ENCODE measurements at regions not wholly inside any gene's neighbourhood (a gene's known extent, or its start where the extent isn't known, plus 50 kb on each side); places are given as distances from the start of the nearest gene placed in this dataset.

GRCh38 chr4:63464393-63464792 lies 944.9 kb downstream of the TECRL start:
- no TSS peak for BruUV-seq (replicated peaks)
- CTCF ChIA-PET, result no interaction called here
- SMC1A ChIA-PET (ENCODE audit: uncharacterized antibody, unreplicated experiment), result interaction anchor here (0.7 to 3.6 kb wide), 3 partner anchors 15 to 20 kb away, joined by 3 to 18 read pairs (median 4); no protein-coding TSS in a partner anchor
- no peaks in the 10 kb centered on the region for H4K20me1 ChIP-seq (ENCODE audit: control insufficient read depth, insufficient read depth)
- peak; percentile 51 for ATAC-seq
- POLR2A ChIA-PET, result no interaction called here
- 50% methylated on average over 4 of the region's 4 CpGs for WGBS (ENCODE audit: insufficient coverage, insufficient replicate concordance, low lambda C conversion rate, missing lambda C conversion rate)
- H3K9ac ChIP-seq (ENCODE audit: control insufficient read depth, insufficient read depth, low read length), result no peak overlapping the region
- no peak for DNase-seq (ENCODE audit: low read depth, low spot score)
- H3K36me3 ChIP-seq (ENCODE audit: control insufficient read depth in 2 of 2, insufficient read depth in 2 of 2, low read length in 1 of 2), result no peaks in the 10 kb centered on the region
- H3K27ac ChIP-seq (ENCODE audit: control insufficient read depth, insufficient read depth), result no peak overlapping the region
- no peak for FAIRE-seq
- no peak for TF ChIP-seq E4F1 (IDR thresholded peaks at IDR 0.05; ENCODE audit: borderline replicate concordance, partially characterized antibody)
- no peak for TF ChIP-seq GABPA (IDR thresholded peaks at IDR 0.05; ENCODE audit: low read depth)
- TF ChIP-seq IKZF1 (conservative IDR thresholded peaks at IDR 0.05), result 0 out of 2 replicates have a peak, but pooled peaks have one; percentile 26
- TF ChIP-seq PKNOX1 (IDR thresholded peaks at IDR 0.05), result no peak
- TF ChIP-seq BCLAF1 (IDR thresholded peaks at IDR 0.05), result no peak
- no peak for TF ChIP-seq PAX8 (IDR thresholded peaks at IDR 0.05)
- no peak for TF ChIP-seq ZBTB4 (CRISPR knock-in tag; IDR thresholded peaks at IDR 0.05)
- TF ChIP-seq IKZF2 (IDR thresholded peaks at IDR 0.05), result peak in 1 of 2 experiments; percentile 19; a peak in 1 of 4 replicates
- no peak for TF ChIP-seq HDAC2 (IDR thresholded peaks at IDR 0.05)
- no peak for TF ChIP-seq TAF1 (IDR thresholded peaks at IDR 0.05; ENCODE audit: borderline replicate concordance, low read depth, low read length)
- TF ChIP-seq SP1 (IDR thresholded peaks at IDR 0.05; ENCODE audit: low read depth, low read length), result no peak
- no peak for TF ChIP-seq SMC3 (IDR thresholded peaks at IDR 0.05; ENCODE audit: borderline replicate concordance, low read length)
- no peak overlapping the region for H3K4me3 ChIP-seq
- no peak overlapping the region for H3K4me2 ChIP-seq (ENCODE audit: control insufficient read depth, insufficient read depth)
- no peaks in the 10 kb centered on the region for H3K4me1 ChIP-seq (ENCODE audit: control insufficient read depth, insufficient read depth, low read length)
- H2AFZ ChIP-seq (ENCODE audit: control insufficient read depth, low read depth, low read length), result no peak overlapping the region
- no peaks in the 10 kb centered on the region for H3K9me3 ChIP-seq (replicated peaks; ENCODE audit: control insufficient read depth, insufficient read depth, low read length)
- no peaks in the 10 kb centered on the region for H3K27me3 ChIP-seq (replicated peaks in 1 of 2; ENCODE audit: control insufficient read depth in 2 of 2, insufficient read depth in 2 of 2, low read length in 1 of 2)
- RAD21 ChIA-PET (ENCODE audit: unreplicated experiment), result no interaction called here
- in situ Hi-C loops (cut with MboI) (no loop called here), intact Hi-C loops (cut with micrococcal nuclease; ENCODE audit: unreplicated experiment) (no loop called here)
- H3K79me2 ChIP-seq (ENCODE audit: control insufficient read depth, insufficient read depth, low read length), result no peaks in the 10 kb centered on the region

Measured in GM12878 (cell line).